ENCODE measurements at regions not wholly inside any gene's neighbourhood (a gene's known extent, or its start where the extent isn't known, plus 50 kb on each side); places are given as distances from the start of the nearest gene placed in this dataset.

DNA sequence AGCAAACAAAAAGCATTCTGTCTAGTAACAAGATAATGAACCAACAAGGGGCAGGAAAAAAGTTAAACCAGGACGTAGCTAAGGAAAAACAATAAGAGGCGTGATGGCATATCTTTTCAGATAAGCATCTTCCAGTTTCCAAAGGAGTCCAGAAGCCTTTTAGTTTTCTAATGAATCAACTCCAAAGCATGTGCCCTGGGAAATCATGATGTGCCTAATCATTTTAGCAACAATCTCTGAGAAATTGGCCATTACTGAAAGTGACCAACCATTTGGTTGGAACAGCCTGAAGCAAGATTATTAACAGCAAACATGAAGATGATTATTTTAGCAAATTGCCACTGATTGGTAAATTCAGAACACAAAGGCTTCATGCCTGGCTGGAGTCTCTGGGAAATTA is 440.9 kb upstream of the MAF start:
- Histone ChIP-seq H3K27ac (ENCODE audit: low read depth, low read length) (no peak overlapping the region), H3K79me2 (ENCODE audit: control insufficient read depth, low read length) (no peaks in the 10 kb centered on the region), H3K36me3 (ENCODE audit: control insufficient read depth, low read length) (no peaks in the 10 kb centered on the region), H3K4me2 (ENCODE audit: low read length) (no peak overlapping the region), H3F3A (ENCODE audit: control insufficient read depth, insufficient read depth) (no peaks in the 10 kb centered on the region), H3K9me2 (replicated peaks; ENCODE audit: control insufficient read depth, low read length) (no peaks in the 10 kb centered on the region), H3K4me3 (ENCODE audit: low read length) (no peak overlapping the region), H4K20me1 (ENCODE audit: control insufficient read depth, insufficient read depth, low read depth, low read length) (no peaks in the 10 kb centered on the region), H3K27me3 (ENCODE audit: control insufficient read depth, low read length) (no peaks in the 10 kb centered on the region), H3K9me3 (ENCODE audit: control insufficient read depth, insufficient read depth, low read length) (no peaks in the 10 kb centered on the region), H3K4me1 (ENCODE audit: control insufficient read depth, low read length) (no peaks in the 10 kb centered on the region)
- TF ChIP-seq, protein P1, sequence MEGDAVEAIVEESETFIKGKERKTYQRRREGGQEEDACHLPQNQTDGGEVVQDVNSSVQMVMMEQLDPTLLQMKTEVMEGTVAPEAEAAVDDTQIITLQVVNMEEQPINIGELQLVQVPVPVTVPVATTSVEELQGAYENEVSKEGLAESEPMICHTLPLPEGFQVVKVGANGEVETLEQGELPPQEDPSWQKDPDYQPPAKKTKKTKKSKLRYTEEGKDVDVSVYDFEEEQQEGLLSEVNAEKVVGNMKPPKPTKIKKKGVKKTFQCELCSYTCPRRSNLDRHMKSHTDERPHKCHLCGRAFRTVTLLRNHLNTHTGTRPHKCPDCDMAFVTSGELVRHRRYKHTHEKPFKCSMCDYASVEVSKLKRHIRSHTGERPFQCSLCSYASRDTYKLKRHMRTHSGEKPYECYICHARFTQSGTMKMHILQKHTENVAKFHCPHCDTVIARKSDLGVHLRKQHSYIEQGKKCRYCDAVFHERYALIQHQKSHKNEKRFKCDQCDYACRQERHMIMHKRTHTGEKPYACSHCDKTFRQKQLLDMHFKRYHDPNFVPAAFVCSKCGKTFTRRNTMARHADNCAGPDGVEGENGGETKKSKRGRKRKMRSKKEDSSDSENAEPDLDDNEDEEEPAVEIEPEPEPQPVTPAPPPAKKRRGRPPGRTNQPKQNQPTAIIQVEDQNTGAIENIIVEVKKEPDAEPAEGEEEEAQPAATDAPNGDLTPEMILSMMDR (IDR thresholded peaks at IDR 0.05; ENCODE audit: low read depth, low read length, poor library complexity, severe bottlenecking): no peak
- TF ChIP-seq EZH2phosphoT487 (IDR thresholded peaks at IDR 0.05; ENCODE audit: borderline replicate concordance, low read length): no peak

DNA sequence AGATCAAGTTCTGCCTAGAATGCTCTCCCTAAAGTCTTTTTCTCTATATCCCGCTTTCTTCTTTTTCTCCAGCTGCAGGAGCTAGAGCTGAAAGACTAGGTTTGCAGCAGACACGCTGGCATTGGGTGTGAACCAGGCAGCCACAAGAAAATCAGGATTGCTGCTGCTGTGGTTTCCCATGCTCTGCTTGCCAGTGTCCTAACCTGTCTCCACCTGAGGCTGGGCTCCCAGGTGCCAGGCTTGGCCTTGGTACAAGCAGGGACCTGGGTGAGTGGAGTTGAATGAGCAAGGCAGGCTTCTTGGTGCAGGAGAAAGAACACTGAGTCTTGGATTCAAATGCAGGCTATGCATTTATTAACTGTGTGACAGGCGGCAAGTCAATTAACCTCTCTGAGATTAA is 440.3 kb upstream of the MAF start:
- no peak overlapping the region for H3K27ac ChIP-seq (ENCODE audit: low read depth, low read length)
- no peaks in the 10 kb centered on the region for H3K4me1 ChIP-seq (ENCODE audit: control insufficient read depth, low read length)
- H3K27me3 ChIP-seq (ENCODE audit: control insufficient read depth, low read length): no peaks in the 10 kb centered on the region
- no peaks in the 10 kb centered on the region for H3K79me2 ChIP-seq (ENCODE audit: control insufficient read depth, low read length)
- H3K9me2 ChIP-seq (replicated peaks; ENCODE audit: control insufficient read depth, low read length): no peaks in the 10 kb centered on the region
- no peaks in the 10 kb centered on the region for H4K20me1 ChIP-seq (ENCODE audit: control insufficient read depth, insufficient read depth, low read depth, low read length)
- no peak overlapping the region for H3K4me2 ChIP-seq (ENCODE audit: low read length)
- no peak overlapping the region for H3K4me3 ChIP-seq (ENCODE audit: low read length)
- H3K36me3 ChIP-seq (ENCODE audit: control insufficient read depth, low read length): no peaks in the 10 kb centered on the region
- TF ChIP-seq, protein P1 (IDR thresholded peaks at IDR 0.05; ENCODE audit: low read depth, low read length, poor library complexity, severe bottlenecking): no peak
- no peak for TF ChIP-seq EZH2phosphoT487 (IDR thresholded peaks at IDR 0.05; ENCODE audit: borderline replicate concordance, low read length)
- H3F3A ChIP-seq (ENCODE audit: control insufficient read depth, insufficient read depth): no peaks in the 10 kb centered on the region
- no peaks in the 10 kb centered on the region for H3K9me3 ChIP-seq (ENCODE audit: control insufficient read depth, insufficient read depth, low read length)

DNA sequence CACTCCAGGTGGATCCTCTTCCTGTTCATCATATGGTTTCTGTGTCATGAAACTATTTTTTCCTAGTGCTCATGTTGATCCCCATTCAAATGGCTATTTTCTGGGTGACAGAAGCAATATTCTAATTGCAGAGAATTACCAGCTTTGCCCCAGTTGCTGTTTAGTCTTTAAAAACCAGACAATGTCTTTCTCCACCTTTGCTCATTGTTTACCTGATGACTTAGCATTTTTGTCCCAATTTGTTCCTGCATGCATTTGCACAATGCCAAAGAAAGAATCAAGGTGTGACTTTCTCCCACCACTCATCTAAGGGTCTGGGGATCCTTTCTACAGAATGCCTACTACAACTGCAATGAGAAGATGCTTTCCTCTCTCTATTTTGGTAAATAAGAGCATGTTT is 439.9 kb upstream of the MAF start:
- no peaks in the 10 kb centered on the region for H3K9me2 ChIP-seq (replicated peaks; ENCODE audit: control insufficient read depth, low read length)
- no peak overlapping the region for H3K27ac ChIP-seq (ENCODE audit: low read depth, low read length)
- H3K9me3 ChIP-seq (ENCODE audit: control insufficient read depth, insufficient read depth, low read length): no peaks in the 10 kb centered on the region
- H4K20me1 ChIP-seq (ENCODE audit: control insufficient read depth, insufficient read depth, low read depth, low read length): no peaks in the 10 kb centered on the region
- no peaks in the 10 kb centered on the region for H3F3A ChIP-seq (ENCODE audit: control insufficient read depth, insufficient read depth)
- no peaks in the 10 kb centered on the region for H3K27me3 ChIP-seq (ENCODE audit: control insufficient read depth, low read length)
- no peaks in the 10 kb centered on the region for H3K79me2 ChIP-seq (ENCODE audit: control insufficient read depth, low read length)
- TF ChIP-seq, protein P1 (IDR thresholded peaks at IDR 0.05; ENCODE audit: low read depth, low read length, poor library complexity, severe bottlenecking): no peak
- no peak for TF ChIP-seq EZH2phosphoT487 (IDR thresholded peaks at IDR 0.05; ENCODE audit: borderline replicate concordance, low read length)
- no peaks in the 10 kb centered on the region for H3K36me3 ChIP-seq (ENCODE audit: control insufficient read depth, low read length)
- no peaks in the 10 kb centered on the region for H3K4me1 ChIP-seq (ENCODE audit: control insufficient read depth, low read length)
- H3K4me3 ChIP-seq (ENCODE audit: low read length): no peak overlapping the region
- no peak overlapping the region for H3K4me2 ChIP-seq (ENCODE audit: low read length)

DNA sequence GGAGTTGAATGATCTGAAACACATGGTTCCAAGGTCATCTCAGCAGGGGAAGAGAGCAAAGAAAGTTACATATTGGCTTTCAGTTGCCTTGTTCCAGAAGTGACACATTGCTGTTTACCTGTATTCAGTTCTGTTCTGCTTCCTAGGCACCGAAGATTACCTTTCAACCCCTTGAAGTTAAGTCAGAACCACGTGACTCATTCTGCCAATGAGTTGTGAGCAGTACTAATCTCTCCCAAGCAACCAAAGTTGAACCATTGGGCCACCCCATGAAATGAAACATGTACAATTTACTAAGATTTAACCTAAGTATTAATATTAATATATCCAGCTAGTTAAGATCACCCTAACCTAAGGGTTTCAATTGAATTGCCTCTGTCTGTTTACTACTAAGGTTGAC is 439.2 kb upstream of the MAF start:
- H3K27me3 ChIP-seq (ENCODE audit: control insufficient read depth, low read length): no peaks in the 10 kb centered on the region
- no peaks in the 10 kb centered on the region for H4K20me1 ChIP-seq (ENCODE audit: control insufficient read depth, insufficient read depth, low read depth, low read length)
- no peak overlapping the region for H3K27ac ChIP-seq (ENCODE audit: low read depth, low read length)
- H3K4me1 ChIP-seq (ENCODE audit: control insufficient read depth, low read length): no peaks in the 10 kb centered on the region
- no peaks in the 10 kb centered on the region for H3K36me3 ChIP-seq (ENCODE audit: control insufficient read depth, low read length)
- H3K4me2 ChIP-seq (ENCODE audit: low read length): no peak overlapping the region
- no peaks in the 10 kb centered on the region for H3F3A ChIP-seq (ENCODE audit: control insufficient read depth, insufficient read depth)
- H3K4me3 ChIP-seq (ENCODE audit: low read length): no peak overlapping the region
- no peaks in the 10 kb centered on the region for H3K9me2 ChIP-seq (replicated peaks; ENCODE audit: control insufficient read depth, low read length)
- no peak for TF ChIP-seq EZH2phosphoT487 (IDR thresholded peaks at IDR 0.05; ENCODE audit: borderline replicate concordance, low read length)
- TF ChIP-seq, protein P1 (IDR thresholded peaks at IDR 0.05; ENCODE audit: low read depth, low read length, poor library complexity, severe bottlenecking): no peak
- no peaks in the 10 kb centered on the region for H3K9me3 ChIP-seq (ENCODE audit: control insufficient read depth, insufficient read depth, low read length)
- no peaks in the 10 kb centered on the region for H3K79me2 ChIP-seq (ENCODE audit: control insufficient read depth, low read length)

Measured in DOHH2 (cell line).